CD4-positive, CD25-positive, alpha-beta regulatory T cell (primary cell): ENCODE measurements at regions not wholly inside any gene's neighbourhood (a gene's known extent, or its start where the extent isn't known, plus 50 kb on each side); places are given as distances from the start of the nearest gene placed in this dataset.
A peak's percentile ranks its signal among the peaks of the same experiment; 100 is the strongest.
"Not testable (repeated sequence)": the region's sequence is repeated elsewhere in the genome, so short reads cannot be mapped to it uniquely, and the experiment has no call there.

ENCODE experiments used
- ATAC-seq, 2 donors: fragments of 150-1000 bp; cut with Tn5 transposase; one replicate each; pipeline ENCODE4 v1.10.0; 2021; ENCODE audit warnings: low read depth in 2 of 2, moderate number of reproducible peaks in 2 of 2, moderate library complexity in 1 of 2
- DNase-seq, 3 donors: peaks; one replicate each; pipeline versions ENCODE4 v3.0.0 to v3.0.0-alpha.2; 2012 to 2022; ENCODE audit warnings: mixed read lengths in 1 of 3
- H3K27ac ChIP-seq: one replicate; pipeline ENCODE4 v1.7.0; 2013; ENCODE audit warnings: mild to moderate bottlenecking, low read length; ENCODE audit not compliant: insufficient read depth, poor library complexity, severe bottlenecking
- H3K27me3 ChIP-seq: one replicate; pipeline ENCODE4 v1.7.0; 2013; ENCODE audit warnings: low read length; ENCODE audit not compliant: control insufficient read depth, insufficient read depth
- H3K36me3 ChIP-seq: one replicate; pipeline ENCODE4 v1.7.0; 2013; ENCODE audit warnings: mild to moderate bottlenecking, low read length, moderate library complexity; ENCODE audit not compliant: control insufficient read depth, insufficient read depth
- H3K4me1 ChIP-seq: 2 replicates; pipeline ENCODE4 v1.7.0; 2013; ENCODE audit warnings: mild to moderate bottlenecking, low read length; ENCODE audit not compliant: insufficient read depth, control insufficient read depth, poor library complexity, severe bottlenecking
- H3K4me3 ChIP-seq: one replicate; pipeline ENCODE4 v1.7.0; 2013; ENCODE audit warnings: low read depth, mild to moderate bottlenecking, low read length, moderate library complexity
- H3K9me3 ChIP-seq, 2 experiments: 1 replicate in 1 of 2; 2 replicates in 1 of 2; pipeline ENCODE4 v1.7.0; 2013; ENCODE audit warnings: low read length in 2 of 2, mild to moderate bottlenecking in 1 of 2, moderate library complexity in 1 of 2; ENCODE audit not compliant: control insufficient read depth in 2 of 2
- H3K27ac Mint-ChIP-seq, 3 donors: one replicate each; pipeline ENCODE4 v1.8.0; 2020 to 2022; ENCODE audit warnings: mild to moderate bottlenecking in 3 of 3, mixed read lengths in 3 of 3, moderate library complexity in 2 of 3
- H3K27me3 Mint-ChIP-seq: one replicate; pipeline ENCODE4 v1.8.0; 2022; ENCODE audit warnings: mild to moderate bottlenecking, mixed read lengths
- H3K36me3 Mint-ChIP-seq: one replicate; pipeline ENCODE4 v1.8.0; 2020; ENCODE audit warnings: mixed read lengths
- H3K4me1 Mint-ChIP-seq, 4 donors: one replicate each; pipeline ENCODE4 v1.8.0; 2020 to 2022; ENCODE audit warnings: mixed read lengths in 4 of 4, mild to moderate bottlenecking in 1 of 4
- H3K4me3 Mint-ChIP-seq, 4 donors: one replicate each; pipeline ENCODE4 v1.8.0; 2020 to 2022; ENCODE audit warnings: mild to moderate bottlenecking in 4 of 4, mixed read lengths in 4 of 4, moderate library complexity in 3 of 4
- H3K9me3 Mint-ChIP-seq, 7 donors: one replicate each; pipeline ENCODE4 v1.8.0; 2020 to 2022; ENCODE audit warnings: mixed read lengths in 7 of 7, mild to moderate bottlenecking in 3 of 7, moderate library complexity in 2 of 7

DNA sequence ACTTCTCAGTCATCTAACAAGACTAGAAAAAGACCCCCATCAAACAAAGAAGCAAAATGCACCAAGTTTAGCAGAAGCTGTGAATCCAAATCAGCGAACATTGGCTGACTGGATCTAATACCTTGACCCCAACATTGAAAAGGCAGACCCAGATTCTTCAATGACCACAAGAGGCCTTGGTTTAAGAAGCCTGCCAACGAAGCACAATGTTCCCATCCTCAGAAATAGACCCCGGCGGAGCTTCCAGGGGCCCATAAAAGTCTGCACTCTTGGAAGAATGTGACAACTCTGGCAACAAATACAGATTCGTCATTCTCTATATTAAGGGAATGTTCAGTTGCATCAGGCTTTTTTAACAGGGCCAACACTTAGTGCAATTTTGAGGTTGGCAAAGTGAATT, 112.8 kb upstream of the BCL6 start:
- ATAC-seq: no peak
- H3K4me3 Mint-ChIP-seq: no peak overlapping the region

DNA sequence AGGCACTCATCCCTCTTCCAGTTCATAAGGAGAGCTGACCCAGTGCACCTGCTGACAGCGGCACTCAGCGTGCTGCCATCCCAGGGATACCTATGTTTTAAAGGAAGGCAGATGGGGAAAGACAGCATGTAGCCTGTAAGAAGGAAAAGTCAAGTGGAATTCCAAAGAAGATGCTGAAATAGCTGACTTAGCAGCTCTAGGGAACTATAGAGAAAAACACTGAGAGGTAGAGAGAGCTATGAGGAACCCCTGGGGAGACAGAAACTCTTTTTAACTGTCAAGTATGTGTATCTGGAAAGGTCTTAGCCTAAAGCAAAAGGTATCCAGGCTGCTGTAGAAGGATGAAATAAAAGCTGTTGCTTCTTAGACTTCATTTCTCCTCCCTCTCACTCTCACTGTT, 113.4 kb upstream of the BCL6 start:
- Histone ChIP-seq H3K9me3 (no peaks in the 10 kb centered on the region), H3K27me3 (no peaks in the 10 kb centered on the region), H3K36me3 (no peaks in the 10 kb centered on the region), H3K4me3 (no peak overlapping the region), H3K4me1 (no peaks in the 10 kb centered on the region), H3K27ac (no peak overlapping the region)
- no peak for ATAC-seq
- Mint-ChIP-seq H3K27me3 (no peaks in the 10 kb centered on the region), H3K36me3 (peaks cover 3% of the 10 kb centered on the region), H3K4me3 (no peak overlapping the region), H3K9me3 (peaks cover 0 to 13% (median 2%) of the 10 kb centered on the region in 7 donors), H3K4me1 (no peaks in the 10 kb centered on the region), H3K27ac (no peak overlapping the region)
- no peak for DNase-seq

More for the DNA sequence above, 112.8 kb upstream of the BCL6 start:
- H3K27ac Mint-ChIP-seq: no peak overlapping the region
- H3K36me3 Mint-ChIP-seq: peaks cover 3% of the 10 kb centered on the region
- no peaks in the 10 kb centered on the region for H3K27me3 Mint-ChIP-seq
- H3K9me3 Mint-ChIP-seq: peaks cover 0 to 13% (median 2%) of the 10 kb centered on the region in 7 donors
- Histone ChIP-seq H3K36me3 (no peaks in the 10 kb centered on the region), H3K4me3 (no peak overlapping the region), H3K4me1 (no peaks in the 10 kb centered on the region), H3K27me3 (no peaks in the 10 kb centered on the region), H3K9me3 (no peaks in the 10 kb centered on the region), H3K27ac (no peak overlapping the region)
- no peaks in the 10 kb centered on the region for H3K4me1 Mint-ChIP-seq
- no peak for DNase-seq

DNA sequence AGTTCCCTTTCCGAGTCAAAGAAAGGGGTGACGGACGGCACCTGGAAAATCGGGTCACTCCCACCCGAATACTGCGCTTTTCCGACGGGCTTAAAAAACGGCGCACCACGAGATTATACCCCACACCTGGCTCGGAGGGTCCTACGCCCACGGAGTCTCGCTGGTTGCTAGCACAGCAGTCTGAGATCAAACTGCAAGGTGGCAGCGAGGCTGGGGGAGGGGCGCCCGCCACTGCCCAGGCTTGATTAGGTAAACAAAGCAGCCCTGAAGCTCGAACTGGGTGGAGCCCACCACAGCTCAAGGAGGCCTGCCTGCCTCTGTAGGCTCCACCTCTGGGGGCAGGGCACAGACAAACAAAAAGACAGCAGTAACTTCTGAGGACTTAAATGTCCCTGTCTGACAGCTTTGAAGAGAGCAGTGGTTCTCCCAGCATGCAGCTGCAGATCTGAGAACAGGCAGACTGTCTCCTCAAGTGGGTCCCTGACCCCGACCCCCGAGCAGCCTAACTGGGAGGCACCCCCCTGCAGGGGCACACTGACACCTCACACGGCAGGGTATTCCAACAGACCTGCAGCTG, 117.5 kb upstream of the BCL6 start:
- H3K36me3 Mint-ChIP-seq, H3K27me3 Mint-ChIP-seq, H3K27ac Mint-ChIP-seq, H3K4me1 Mint-ChIP-seq, H3K4me3 ChIP-seq, H3K4me1 ChIP-seq, ATAC-seq, H3K36me3 ChIP-seq, H3K27me3 ChIP-seq, H3K9me3 ChIP-seq, H3K27ac ChIP-seq: not testable (repeated sequence)
- Mint-ChIP-seq H3K9me3 (peaks cover 0 to 13% (median 2%) of the 10 kb centered on the region in 7 donors), H3K4me3 (peak overlapping the region in 2 of 4 donors; percentile 38 to 82)
- peak in 1 of 3 donors; percentile 13 for DNase-seq

DNA sequence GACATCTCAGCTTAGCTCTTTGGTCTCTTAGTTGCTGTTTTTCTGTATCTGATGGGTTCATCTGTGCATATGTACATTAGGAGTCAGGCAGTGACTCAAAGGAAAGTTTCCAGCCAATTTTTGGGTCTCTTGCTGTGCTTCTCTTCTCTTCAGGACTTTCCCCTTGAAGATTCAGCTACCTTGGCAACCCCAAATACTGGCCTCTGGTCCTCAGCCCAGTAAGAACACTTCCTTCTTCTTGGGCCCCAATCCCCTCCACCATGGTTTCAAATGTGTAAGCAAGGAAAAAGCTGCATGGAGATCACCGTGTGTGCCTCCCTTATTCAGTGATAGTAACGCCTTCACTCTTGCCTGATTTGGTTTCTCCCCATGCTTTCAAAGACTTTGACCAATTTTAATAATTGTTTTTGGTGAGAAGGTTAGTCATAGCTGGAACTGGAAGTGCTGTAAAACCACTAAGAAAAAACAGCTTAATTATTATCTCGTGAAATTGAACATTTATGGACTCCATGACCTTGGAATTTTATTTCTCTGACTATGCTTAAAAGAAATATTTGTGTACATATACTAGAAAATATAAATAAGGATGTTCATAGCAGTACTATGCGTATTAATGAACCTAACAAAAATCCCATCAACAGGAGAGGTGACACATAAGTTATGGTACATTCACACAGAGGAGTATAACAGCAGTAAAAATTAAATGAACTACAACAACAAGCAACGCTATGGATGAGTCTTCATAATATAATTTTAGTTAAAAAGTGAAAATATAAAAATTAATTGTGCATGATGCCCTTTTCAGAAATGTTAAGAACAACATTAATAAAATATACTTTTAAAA, 125.3 kb upstream of the BCL6 start:
- Histone ChIP-seq H3K36me3 (no peaks in the 10 kb centered on the region), H3K4me3 (no peak overlapping the region), H3K27me3 (no peaks in the 10 kb centered on the region), H3K27ac (no peak overlapping the region), H3K4me1 (no peaks in the 10 kb centered on the region), H3K9me3 (no peaks in the 10 kb centered on the region)
- ATAC-seq (no peak), DNase-seq (peak in 1 of 3 donors; percentile 11)
- Mint-ChIP-seq H3K4me3 (no peak overlapping the region), H3K27me3 (no peaks in the 10 kb centered on the region), H3K36me3 (no peaks in the 10 kb centered on the region), H3K9me3 (peaks cover 0 to 4% (median 0%) of the 10 kb centered on the region in 7 donors), H3K27ac (peak overlapping the region in 1 of 3 donors; percentile 32), H3K4me1 (peaks cover 0 to 6% (median 4%) of the 10 kb centered on the region in 4 donors)

DNA sequence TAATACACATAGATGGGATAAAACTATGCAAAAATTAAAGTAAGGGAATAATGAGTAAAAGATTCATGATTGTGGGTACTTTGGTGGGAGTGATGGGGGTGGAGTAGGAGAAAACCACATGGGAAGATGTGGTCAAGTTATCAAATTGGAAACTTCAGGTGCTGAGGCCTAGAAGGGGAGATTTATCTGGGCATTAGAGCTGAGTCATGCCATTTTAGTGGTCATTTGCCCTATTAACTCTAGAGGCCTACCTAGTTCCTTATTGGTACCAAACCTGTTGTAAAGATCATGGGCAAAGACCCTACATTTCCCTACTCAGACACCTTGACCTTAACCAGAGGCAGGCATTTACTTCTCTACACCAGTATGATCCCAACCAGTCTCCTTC, 125.9 kb upstream of the BCL6 start:
- Histone ChIP-seq H3K27ac (no peak overlapping the region), H3K4me1 (no peaks in the 10 kb centered on the region), H3K36me3 (no peaks in the 10 kb centered on the region), H3K27me3 (no peaks in the 10 kb centered on the region), H3K4me3 (no peak overlapping the region), H3K9me3 (no peaks in the 10 kb centered on the region)
- no peak overlapping the region for H3K4me3 Mint-ChIP-seq
- no peak overlapping the region for H3K27ac Mint-ChIP-seq
- peaks cover 0 to 6% (median 4%) of the 10 kb centered on the region in 4 donors for H3K4me1 Mint-ChIP-seq
- DNase-seq (no peak), ATAC-seq (no peak)
- no peaks in the 10 kb centered on the region for H3K36me3 Mint-ChIP-seq
- H3K27me3 Mint-ChIP-seq: no peaks in the 10 kb centered on the region
- peaks cover 0 to 4% (median 0%) of the 10 kb centered on the region in 7 donors for H3K9me3 Mint-ChIP-seq

DNA sequence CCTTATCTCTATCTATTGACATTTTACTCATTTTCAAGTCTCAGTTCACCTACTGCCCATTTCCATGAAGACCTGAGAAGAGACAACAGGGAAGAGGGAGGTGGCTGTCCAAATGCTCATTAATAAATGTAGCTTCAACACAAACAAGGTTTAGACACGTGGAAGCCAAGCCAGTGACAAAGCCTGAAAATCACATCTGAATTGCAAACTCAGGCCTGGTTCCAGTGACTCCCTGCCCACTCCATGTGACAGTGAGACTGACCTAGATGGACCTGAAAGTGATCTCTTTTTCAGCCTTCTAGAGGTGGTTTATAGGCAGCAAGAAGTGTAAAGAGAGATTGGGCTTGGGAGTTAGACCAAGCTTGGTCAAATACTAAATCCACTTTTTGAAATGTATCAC, 126.6 kb upstream of the BCL6 start:
- DNase-seq (no peak), ATAC-seq (no peak)
- Mint-ChIP-seq H3K27me3 (no peaks in the 10 kb centered on the region), H3K36me3 (no peaks in the 10 kb centered on the region), H3K4me3 (no peak overlapping the region), H3K9me3 (peaks cover 0 to 4% (median 0%) of the 10 kb centered on the region in 7 donors), H3K27ac (no peak overlapping the region), H3K4me1 (peaks cover 0 to 6% (median 4%) of the 10 kb centered on the region in 4 donors)
- Histone ChIP-seq H3K36me3 (no peaks in the 10 kb centered on the region), H3K27ac (no peak overlapping the region), H3K9me3 (no peaks in the 10 kb centered on the region), H3K4me1 (no peaks in the 10 kb centered on the region), H3K4me3 (no peak overlapping the region), H3K27me3 (no peaks in the 10 kb centered on the region)

DNA sequence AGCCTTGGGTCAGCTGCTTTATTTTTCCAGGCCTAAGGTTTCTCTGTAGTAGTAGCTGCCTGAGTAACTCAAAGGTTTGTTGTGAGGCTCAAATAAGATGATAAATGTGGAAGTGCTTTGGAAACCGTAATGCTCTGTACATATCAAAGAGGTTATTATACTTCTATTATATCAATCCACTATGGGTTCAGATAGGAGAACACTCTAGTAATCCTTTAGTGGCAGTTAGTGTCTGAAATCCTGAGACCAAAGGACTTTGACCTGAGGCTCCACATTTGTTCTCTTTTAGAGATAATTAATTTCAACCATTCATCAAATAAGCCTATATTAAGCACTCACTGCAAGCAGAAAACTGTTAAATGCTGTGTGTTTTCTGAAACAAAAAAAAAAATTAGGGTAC, 128.6 kb upstream of the BCL6 start:
- ATAC-seq: no peak

DNA sequence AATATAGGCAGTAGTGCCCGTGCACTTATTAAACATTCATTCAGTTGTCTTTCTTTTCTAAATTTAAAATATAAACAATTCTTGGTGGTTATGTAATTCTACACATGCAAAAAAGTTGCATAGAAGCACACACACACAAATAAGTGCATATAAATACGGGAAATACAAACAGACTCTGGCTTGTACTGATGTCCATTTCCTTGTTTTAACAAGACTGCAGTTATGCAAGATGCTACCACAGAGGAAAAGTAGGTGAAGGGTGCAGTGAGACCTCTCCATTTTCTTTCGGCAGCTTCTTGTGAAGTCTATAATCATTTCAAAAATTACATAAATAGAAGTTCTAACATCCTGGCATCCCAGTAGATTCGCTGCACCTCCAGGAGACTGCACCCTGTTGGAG, 130.6 kb upstream of the BCL6 start:
- Histone ChIP-seq H3K4me1 (no peaks in the 10 kb centered on the region), H3K27ac (no peak overlapping the region), H3K36me3 (no peaks in the 10 kb centered on the region), H3K4me3 (no peak overlapping the region), H3K9me3 (no peaks in the 10 kb centered on the region), H3K27me3 (no peaks in the 10 kb centered on the region)
- no peaks in the 10 kb centered on the region for H3K36me3 Mint-ChIP-seq
- no peak overlapping the region for H3K4me3 Mint-ChIP-seq
- no peaks in the 10 kb centered on the region for H3K4me1 Mint-ChIP-seq
- ATAC-seq: no peak
- DNase-seq: no peak
- peaks cover 0 to 2% (median 0%) of the 10 kb centered on the region in 7 donors for H3K9me3 Mint-ChIP-seq
- no peak overlapping the region for H3K27ac Mint-ChIP-seq
- H3K27me3 Mint-ChIP-seq: no peaks in the 10 kb centered on the region

More for the DNA sequence above, 128.6 kb upstream of the BCL6 start:
- H3K4me3 ChIP-seq: no peak overlapping the region
- no peak overlapping the region for H3K27ac Mint-ChIP-seq
- H3K27me3 ChIP-seq: no peaks in the 10 kb centered on the region
- H3K4me1 Mint-ChIP-seq: peaks cover 0 to 6% (median 4%) of the 10 kb centered on the region in 4 donors
- no peak overlapping the region for H3K27ac ChIP-seq
- H3K36me3 ChIP-seq: no peaks in the 10 kb centered on the region
- no peak overlapping the region for H3K4me3 Mint-ChIP-seq
- no peaks in the 10 kb centered on the region for H3K4me1 ChIP-seq
- H3K9me3 ChIP-seq: no peaks in the 10 kb centered on the region
- no peaks in the 10 kb centered on the region for H3K27me3 Mint-ChIP-seq
- no peak for DNase-seq
- H3K9me3 Mint-ChIP-seq: peaks cover 0 to 3% (median 0%) of the 10 kb centered on the region in 7 donors
- H3K36me3 Mint-ChIP-seq: no peaks in the 10 kb centered on the region
